Neural progenitor cell (in vitro differentiated cells): ENCODE measurements at regions not wholly inside any gene's neighbourhood (a gene's known extent, or its start where the extent isn't known, plus 50 kb on each side); places are given as distances from the start of the nearest gene placed in this dataset.

Experiments used
- DNase-seq: peaks from one replicate; pipeline ENCODE4 v3.0.0-alpha.2; 2016; ENCODE audit warnings: low spot score
- H2AFZ ChIP-seq: fragments of 200-600 bp; sonication (generic); replicated peaks from 2 replicates; pipeline ENCODE4 v1.6.1; 2016; ENCODE audit warnings: antibody characterized with exemption
- H3F3A ChIP-seq: fragments of 200-600 bp; sonication (generic); 2 replicates; pipeline ENCODE4 v1.6.1; 2016; ENCODE audit warnings: antibody characterized with exemption, low read depth
- H3K27ac ChIP-seq: fragments of 200-600 bp; sonication (generic); 2 replicates; pipeline ENCODE4 v1.5.1; 2016; ENCODE audit warnings: mild to moderate bottlenecking
- H3K27me3 ChIP-seq: fragments of 200-600 bp; sonication (generic); 2 replicates; pipeline ENCODE4 v1.6.1; 2016; ENCODE audit warnings: mild to moderate bottlenecking, moderate library complexity
- H3K36me3 ChIP-seq: fragments of 200-600 bp; sonication (generic); 2 replicates; pipeline ENCODE4 v1.5.1; 2016
- H3K4me1 ChIP-seq: fragments of 200-600 bp; sonication (generic); 2 replicates; pipeline ENCODE4 v1.6.1; 2016; ENCODE audit warnings: mixed run types
- H3K4me2 ChIP-seq: fragments of 200-600 bp; sonication (generic); 2 replicates; pipeline ENCODE4 v1.6.1; 2016
- H3K4me3 ChIP-seq: fragments of 200-600 bp; sonication (generic); 2 replicates; pipeline ENCODE4 v1.5.1; 2016
- H3K79me2 ChIP-seq: fragments of 200-600 bp; sonication (generic); 2 replicates; pipeline ENCODE4 v1.6.1; 2016; ENCODE audit warnings: low read depth
- H3K9ac ChIP-seq: fragments of 200-600 bp; sonication (generic); 2 replicates; pipeline ENCODE4 v1.6.1; 2016
- H3K9me3 ChIP-seq: fragments of 200-600 bp; sonication (generic); 2 replicates; pipeline ENCODE4 v1.5.1; 2016; ENCODE audit warnings: low read depth
- H4K20me1 ChIP-seq: fragments of 200-600 bp; sonication (generic); 2 replicates; pipeline ENCODE4 v1.6.1; 2016; ENCODE audit warnings: low read depth
- H3K27ac Mint-ChIP-seq: 3 replicates; pipeline ENCODE4 v1.8.0; 2021; ENCODE audit warnings: mixed read lengths
- H3K27me3 Mint-ChIP-seq: 2 replicates; pipeline ENCODE4 v1.8.0; 2022; ENCODE audit warnings: low read depth, mild to moderate bottlenecking, inconsistent platforms, moderate library complexity, mixed read lengths; ENCODE audit not compliant: insufficient read depth
- H3K36me3 Mint-ChIP-seq: 3 replicates; pipeline ENCODE4 v1.8.0; 2021; ENCODE audit warnings: mixed read lengths
- H3K4me1 Mint-ChIP-seq: 3 replicates; pipeline ENCODE4 v1.8.0; 2021; ENCODE audit warnings: mixed read lengths
- H3K4me3 Mint-ChIP-seq: 3 replicates; pipeline ENCODE4 v1.8.0; 2021; ENCODE audit warnings: mild to moderate bottlenecking, moderate library complexity, mixed read lengths
- H3K9me3 Mint-ChIP-seq: 3 replicates; pipeline ENCODE4 v1.8.0; 2020; ENCODE audit warnings: mixed read lengths
- EZH2 ChIP-seq: fragments of 200-600 bp; sonication (generic); IDR thresholded peaks from 2 replicates; pipeline ENCODE4 v1.6.1; 2017; ENCODE audit warnings: antibody characterized with exemption, mild to moderate bottlenecking, moderate library complexity
- EZH2phosphoT487 ChIP-seq: fragments of 200-600 bp; sonication (generic); IDR thresholded peaks from 2 replicates; pipeline ENCODE4 v1.6.1; 2017; ENCODE audit warnings: antibody characterized with exemption
- TF ChIP-seq, protein P1 (sequence below): fragments of 200-600 bp; sonication (generic); IDR thresholded peaks from 2 replicates; pipeline ENCODE4 v1.5.1; 2017; ENCODE audit warnings: antibody characterized with exemption, mild to moderate bottlenecking

DNA sequence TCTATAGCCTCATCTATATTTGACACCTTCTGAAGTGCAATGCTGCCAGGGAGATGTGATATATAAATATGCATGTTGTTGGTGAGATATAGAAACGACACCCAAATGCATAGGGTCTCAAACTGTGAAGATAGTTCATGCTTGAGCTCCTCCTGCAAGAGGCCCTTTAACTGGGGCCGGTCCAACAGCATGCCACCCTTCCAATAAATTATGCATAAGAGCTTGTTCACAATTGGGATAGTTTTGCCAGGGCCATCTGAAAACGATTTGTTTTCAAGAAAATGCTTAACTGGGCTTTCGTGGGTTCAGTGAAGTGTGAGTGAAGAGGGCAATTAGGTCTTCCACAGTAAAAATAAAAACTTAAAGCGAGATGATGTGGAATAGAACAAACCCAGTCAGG lies 424.2 kb upstream of the WWC1 start:
- no peak for DNase-seq
- Mint-ChIP-seq H3K27ac (no peak overlapping the region), H3K4me3 (no peak overlapping the region), H3K36me3 (no peaks in the 10 kb centered on the region), H3K9me3 (no peaks in the 10 kb centered on the region), H3K27me3 (peaks cover 4% of the 10 kb centered on the region), H3K4me1 (peaks cover 8% of the 10 kb centered on the region)
- Histone ChIP-seq H3K9ac (no peak overlapping the region), H3K4me1 (no peaks in the 10 kb centered on the region), H3K27ac (no peak overlapping the region), H3K4me3 (no peak overlapping the region), H3K9me3 (no peaks in the 10 kb centered on the region), H3K4me2 (no peak overlapping the region), H3K27me3 (no peaks in the 10 kb centered on the region), H4K20me1 (no peaks in the 10 kb centered on the region), H3K79me2 (no peaks in the 10 kb centered on the region), H2AFZ (no peak overlapping the region), H3F3A (no peaks in the 10 kb centered on the region), H3K36me3 (no peaks in the 10 kb centered on the region)
- no peak for TF ChIP-seq EZH2phosphoT487
- TF ChIP-seq, protein P1, sequence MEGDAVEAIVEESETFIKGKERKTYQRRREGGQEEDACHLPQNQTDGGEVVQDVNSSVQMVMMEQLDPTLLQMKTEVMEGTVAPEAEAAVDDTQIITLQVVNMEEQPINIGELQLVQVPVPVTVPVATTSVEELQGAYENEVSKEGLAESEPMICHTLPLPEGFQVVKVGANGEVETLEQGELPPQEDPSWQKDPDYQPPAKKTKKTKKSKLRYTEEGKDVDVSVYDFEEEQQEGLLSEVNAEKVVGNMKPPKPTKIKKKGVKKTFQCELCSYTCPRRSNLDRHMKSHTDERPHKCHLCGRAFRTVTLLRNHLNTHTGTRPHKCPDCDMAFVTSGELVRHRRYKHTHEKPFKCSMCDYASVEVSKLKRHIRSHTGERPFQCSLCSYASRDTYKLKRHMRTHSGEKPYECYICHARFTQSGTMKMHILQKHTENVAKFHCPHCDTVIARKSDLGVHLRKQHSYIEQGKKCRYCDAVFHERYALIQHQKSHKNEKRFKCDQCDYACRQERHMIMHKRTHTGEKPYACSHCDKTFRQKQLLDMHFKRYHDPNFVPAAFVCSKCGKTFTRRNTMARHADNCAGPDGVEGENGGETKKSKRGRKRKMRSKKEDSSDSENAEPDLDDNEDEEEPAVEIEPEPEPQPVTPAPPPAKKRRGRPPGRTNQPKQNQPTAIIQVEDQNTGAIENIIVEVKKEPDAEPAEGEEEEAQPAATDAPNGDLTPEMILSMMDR = no peak
- TF ChIP-seq EZH2 = no peak

DNA sequence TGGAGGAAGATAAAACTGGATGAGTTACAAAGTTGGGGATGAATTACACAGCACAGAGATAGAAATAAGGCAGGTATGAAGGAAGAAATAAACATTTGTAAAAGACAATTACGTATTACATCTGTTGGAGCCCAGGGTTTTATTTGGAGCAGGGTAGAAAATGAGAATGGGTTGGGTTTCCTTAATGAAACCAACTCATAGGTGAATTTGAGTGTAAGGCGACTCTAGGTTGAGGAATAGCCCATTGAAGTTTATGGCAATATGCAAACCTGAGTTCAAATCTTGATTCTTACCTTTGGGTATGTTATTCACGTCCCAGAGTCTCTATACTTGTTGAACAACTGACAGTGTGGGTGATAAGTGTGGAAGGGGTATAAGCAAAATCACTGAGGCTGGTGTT lies 422.3 kb upstream of the WWC1 start:
- Mint-ChIP-seq H3K9me3 (no peaks in the 10 kb centered on the region), H3K4me1 (peaks cover 8% of the 10 kb centered on the region), H3K27me3 (peaks cover 4% of the 10 kb centered on the region), H3K4me3 (no peak overlapping the region), H3K27ac (no peak overlapping the region), H3K36me3 (peaks cover 2% of the 10 kb centered on the region)
- Histone ChIP-seq H3K27me3 (no peaks in the 10 kb centered on the region), H3K4me3 (no peak overlapping the region), H2AFZ (no peak overlapping the region), H3K4me2 (no peak overlapping the region), H3F3A (no peaks in the 10 kb centered on the region), H4K20me1 (no peaks in the 10 kb centered on the region), H3K4me1 (no peaks in the 10 kb centered on the region), H3K27ac (no peak overlapping the region), H3K79me2 (no peaks in the 10 kb centered on the region), H3K9ac (no peak overlapping the region), H3K36me3 (no peaks in the 10 kb centered on the region), H3K9me3 (no peaks in the 10 kb centered on the region)
- TF ChIP-seq EZH2phosphoT487 (no peak), EZH2 (no peak)
- TF ChIP-seq, protein P1 = no peak
- no peak for DNase-seq

DNA sequence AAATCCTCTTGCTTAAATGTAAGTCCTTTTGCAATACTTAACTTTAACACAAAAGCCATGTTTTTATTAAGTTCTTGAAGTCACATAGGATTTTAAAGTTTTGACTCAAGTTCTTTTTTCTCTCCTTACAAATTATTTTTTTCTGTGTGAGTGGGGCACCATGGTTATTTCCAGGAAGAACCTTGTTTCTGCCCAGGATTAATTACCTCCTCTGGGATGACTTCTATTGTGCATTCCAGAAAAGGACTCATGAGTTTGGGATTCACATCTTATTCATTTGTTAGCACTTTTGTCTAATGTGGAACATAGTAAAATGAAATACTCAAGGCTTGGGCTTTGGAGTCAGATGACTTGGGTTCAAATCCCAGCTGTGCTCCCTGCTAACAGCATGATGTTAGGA lies 421.4 kb upstream of the WWC1 start:
- Mint-ChIP-seq H3K9me3 (peaks cover 1% of the 10 kb centered on the region), H3K27ac (no peak overlapping the region), H3K36me3 (peaks cover 4% of the 10 kb centered on the region), H3K4me3 (no peak overlapping the region), H3K27me3 (peaks cover 4% of the 10 kb centered on the region), H3K4me1 (peaks cover 8% of the 10 kb centered on the region)
- no peak for DNase-seq
- no peaks in the 10 kb centered on the region for H3K79me2 ChIP-seq
- H3K9ac ChIP-seq = no peak overlapping the region
- no peak overlapping the region for H3K27ac ChIP-seq
- H4K20me1 ChIP-seq = no peaks in the 10 kb centered on the region
- H3F3A ChIP-seq = no peaks in the 10 kb centered on the region
- no peak overlapping the region for H2AFZ ChIP-seq
- no peaks in the 10 kb centered on the region for H3K4me1 ChIP-seq
- no peaks in the 10 kb centered on the region for H3K27me3 ChIP-seq
- no peaks in the 10 kb centered on the region for H3K9me3 ChIP-seq
- TF ChIP-seq EZH2 = no peak
- no peak for TF ChIP-seq EZH2phosphoT487
- TF ChIP-seq, protein P1 = no peak
- no peak overlapping the region for H3K4me2 ChIP-seq
- no peak overlapping the region for H3K4me3 ChIP-seq
- no peaks in the 10 kb centered on the region for H3K36me3 ChIP-seq

DNA sequence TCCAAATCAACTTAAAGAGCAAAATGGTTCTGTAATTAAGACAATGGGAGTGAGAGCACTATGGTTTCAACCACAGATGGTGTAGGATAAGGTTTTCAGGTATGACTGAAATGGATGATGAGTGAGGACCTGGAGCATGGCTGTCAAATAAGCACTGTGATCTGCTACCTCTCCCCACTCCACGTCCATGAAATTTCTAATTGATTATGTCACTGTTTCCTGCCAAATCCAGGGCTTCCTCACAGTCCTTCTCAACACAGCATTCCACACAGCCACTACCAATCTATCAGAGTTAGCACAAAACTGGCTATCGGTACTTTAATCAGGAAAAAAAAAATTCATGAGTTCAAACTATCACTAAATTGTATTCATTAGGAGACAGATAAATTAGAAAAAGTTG lies 420.4 kb upstream of the WWC1 start:
- Histone ChIP-seq H3F3A (no peaks in the 10 kb centered on the region), H3K4me1 (no peaks in the 10 kb centered on the region), H3K4me3 (no peak overlapping the region), H2AFZ (no peak overlapping the region), H3K27ac (no peak overlapping the region), H3K9me3 (no peaks in the 10 kb centered on the region), H3K36me3 (no peaks in the 10 kb centered on the region), H3K4me2 (no peak overlapping the region), H3K27me3 (no peaks in the 10 kb centered on the region), H3K9ac (no peak overlapping the region), H4K20me1 (no peaks in the 10 kb centered on the region), H3K79me2 (no peaks in the 10 kb centered on the region)
- no peak for DNase-seq
- peaks cover 1% of the 10 kb centered on the region for H3K9me3 Mint-ChIP-seq
- H3K36me3 Mint-ChIP-seq = peaks cover 5% of the 10 kb centered on the region
- no peak overlapping the region for H3K27ac Mint-ChIP-seq
- no peak overlapping the region for H3K4me3 Mint-ChIP-seq
- peaks cover 6% of the 10 kb centered on the region for H3K27me3 Mint-ChIP-seq
- peaks cover 8% of the 10 kb centered on the region for H3K4me1 Mint-ChIP-seq
- TF ChIP-seq, protein P1 = no peak
- no peak for TF ChIP-seq EZH2
- TF ChIP-seq EZH2phosphoT487 = no peak
